H9 (cell line): ENCODE measurements at regions not wholly inside any gene's neighbourhood (a gene's known extent, or its start where the extent isn't known, plus 50 kb on each side); places are given as distances from the start of the nearest gene placed in this dataset.

Experiments used
- DNase-seq: peaks from one replicate; pipeline ENCODE4 v3.0.0-alpha.2; 2017
- H2AFZ ChIP-seq: one replicate; pipeline ENCODE4 v1.6.1; 2013; ENCODE audit warnings: mild to moderate bottlenecking, low read length, control low read depth, moderate library complexity
- H2AK5ac ChIP-seq: 2 replicates; pipeline ENCODE4 v1.6.1; 2013; ENCODE audit warnings: low read length, control low read depth, mixed read lengths; ENCODE audit not compliant: insufficient read length
- H2BK120ac ChIP-seq: one replicate; pipeline ENCODE4 v1.6.1; 2013; ENCODE audit warnings: low read depth, mild to moderate bottlenecking, low read length, control low read depth, inconsistent platforms; ENCODE audit not compliant: poor library complexity, severe bottlenecking
- H2BK12ac ChIP-seq: 2 replicates; pipeline ENCODE4 v1.6.1; 2013; ENCODE audit warnings: low read length, control low read depth, mixed read lengths, low read depth; ENCODE audit not compliant: insufficient read length
- H2BK15ac ChIP-seq: 2 replicates; pipeline ENCODE4 v1.6.1; 2013; ENCODE audit warnings: low read depth, low read length, control low read depth
- H2BK20ac ChIP-seq: one replicate; pipeline ENCODE4 v1.6.1; 2013; ENCODE audit warnings: low read depth, mild to moderate bottlenecking, low read length, control low read depth, inconsistent platforms; ENCODE audit not compliant: poor library complexity, severe bottlenecking
- H2BK5ac ChIP-seq: 2 replicates; pipeline ENCODE4 v1.6.1; 2013; ENCODE audit warnings: low read length, control low read depth, mixed read lengths; ENCODE audit not compliant: insufficient read length
- H3K14ac ChIP-seq: 2 replicates; pipeline ENCODE4 v1.6.1; 2013; ENCODE audit warnings: low read length, control low read depth; ENCODE audit not compliant: insufficient read depth
- H3K18ac ChIP-seq: 2 replicates; pipeline ENCODE4 v1.6.1; 2013; ENCODE audit warnings: low read depth, mild to moderate bottlenecking, mixed read lengths, low read length, control low read depth; ENCODE audit not compliant: insufficient read length
- H3K23ac ChIP-seq: 2 replicates; pipeline ENCODE4 v1.6.1; 2013; ENCODE audit warnings: low read length, control low read depth, mixed read lengths, low read depth; ENCODE audit not compliant: insufficient read length
- H3K23me2 ChIP-seq: 2 replicates; pipeline ENCODE4 v1.6.1; 2013; ENCODE audit warnings: low read depth, mild to moderate bottlenecking, mixed read lengths, low read length, control low read depth; ENCODE audit not compliant: insufficient read length, poor library complexity, severe bottlenecking
- H3K27ac ChIP-seq: 2 replicates; pipeline ENCODE4 v1.5.1; 2013; ENCODE audit warnings: low read length, control low read depth, mixed read lengths, low read depth; ENCODE audit not compliant: insufficient read length
- H3K27me3 ChIP-seq: 2 replicates; pipeline ENCODE4 v1.6.1; 2013; ENCODE audit warnings: low read length, control low read depth, inconsistent platforms; ENCODE audit not compliant: insufficient read depth
- H3K4ac ChIP-seq: 2 replicates; pipeline ENCODE4 v1.6.1; 2013; ENCODE audit warnings: low read depth, mild to moderate bottlenecking, control low read depth, inconsistent platforms, low read length, moderate library complexity
- H3K4me1 ChIP-seq: 2 replicates; pipeline ENCODE4 v1.6.1; 2013; ENCODE audit warnings: low read length, control low read depth, inconsistent platforms; ENCODE audit not compliant: insufficient read depth
- H3K4me2 ChIP-seq: 2 replicates; pipeline ENCODE4 v1.6.1; 2013; ENCODE audit warnings: low read length, control low read depth, mixed read lengths; ENCODE audit not compliant: insufficient read length, insufficient read depth
- H3K56ac ChIP-seq: 2 replicates; pipeline ENCODE4 v1.6.1; 2013; ENCODE audit warnings: low read depth, mild to moderate bottlenecking, mixed read lengths, low read length, control low read depth; ENCODE audit not compliant: insufficient read length
- H3K79me1 ChIP-seq: 2 replicates; pipeline ENCODE4 v1.6.1; 2013; ENCODE audit warnings: low read depth, mild to moderate bottlenecking, moderate library complexity, low read length, control low read depth, inconsistent platforms; ENCODE audit not compliant: insufficient read depth, poor library complexity, severe bottlenecking
- H3K79me2 ChIP-seq: 2 replicates; pipeline ENCODE4 v1.6.1; 2013; ENCODE audit warnings: low read length, control low read depth, inconsistent platforms; ENCODE audit not compliant: insufficient read depth
- H3K9ac ChIP-seq: 2 replicates; pipeline ENCODE4 v1.6.1; 2013; ENCODE audit warnings: low read length, control low read depth, mixed read lengths; ENCODE audit not compliant: insufficient read length; ENCODE audit errors: extremely low read depth
- H3K9me3 ChIP-seq: one replicate; pipeline ENCODE4 v1.6.1; 2013; ENCODE audit warnings: low read depth, low read length, inconsistent platforms; ENCODE audit not compliant: control insufficient read depth
- H3T11ph ChIP-seq: one replicate; pipeline ENCODE4 v1.6.1; 2013; ENCODE audit warnings: mild to moderate bottlenecking, low read length, control low read depth, inconsistent platforms
- H4K20me1 ChIP-seq: one replicate; pipeline ENCODE4 v1.6.1; 2013; ENCODE audit not compliant: control insufficient read depth, insufficient read length, insufficient read depth
- H4K5ac ChIP-seq: 2 replicates; pipeline ENCODE4 v1.6.1; 2013; ENCODE audit warnings: low read depth, mild to moderate bottlenecking, mixed read lengths, low read length, control low read depth; ENCODE audit not compliant: insufficient read length
- H4K8ac ChIP-seq: replicated peaks from 2 replicates; pipeline ENCODE4 v1.6.1; 2013; ENCODE audit warnings: low read length, control low read depth, mixed read lengths, low read depth; ENCODE audit not compliant: insufficient read length
- H4K91ac ChIP-seq: 2 replicates; pipeline ENCODE4 v1.6.1; 2013; ENCODE audit warnings: low read depth, mild to moderate bottlenecking, moderate library complexity, mixed read lengths, low read length, control low read depth; ENCODE audit not compliant: insufficient read length
- H3K27ac Mint-ChIP-seq, 3 experiments: 2 replicates in 2 of 3; 3 replicates in 1 of 3; pipeline ENCODE4 v1.8.0; 2020 to 2021; ENCODE audit warnings: mixed read lengths in 3 of 3, mild to moderate bottlenecking in 1 of 3, moderate library complexity in 1 of 3
- H3K27me3 Mint-ChIP-seq: 2 replicates; pipeline ENCODE4 v1.8.0; 2021; ENCODE audit warnings: low read depth, mild to moderate bottlenecking, moderate library complexity, mixed read lengths
- H3K36me3 Mint-ChIP-seq, 3 experiments: 2 replicates in 2 of 3; 3 replicates in 1 of 3; pipeline ENCODE4 v1.8.0; 2020 to 2021; ENCODE audit warnings: low read depth in 3 of 3, mixed read lengths in 3 of 3; ENCODE audit not compliant: insufficient read depth in 1 of 3
- H3K4me1 Mint-ChIP-seq, 2 experiments: 2 replicates each; pipeline ENCODE4 v1.8.0; 2020; ENCODE audit warnings: mixed read lengths in 2 of 2
- H3K4me3 Mint-ChIP-seq, 2 experiments: 2 replicates in 1 of 2; 3 replicates in 1 of 2; pipeline ENCODE4 v1.8.0; 2020 to 2021; ENCODE audit warnings: mild to moderate bottlenecking in 2 of 2, mixed read lengths in 2 of 2, moderate library complexity in 1 of 2
- H3K9me3 Mint-ChIP-seq, 2 experiments: 2 replicates in 1 of 2; 3 replicates in 1 of 2; pipeline ENCODE4 v1.8.0; 2020; ENCODE audit warnings: mild to moderate bottlenecking in 2 of 2, mixed read lengths in 2 of 2, moderate library complexity in 1 of 2
- WGBS: extraction: QIAGEN DNeasy Blood & Tissue Kit; methylation state at CpG from one replicate; pipeline ENCODE4 v1.1.7; 2013; ENCODE audit warnings: missing lambda C conversion rate, low lambda C conversion rate, mixed read lengths; ENCODE audit not compliant: insufficient read length; ENCODE audit errors: extremely low coverage; 5-methylcytosine and 5-hydroxymethylcytosine counted together
- TF ChIP-seq, protein P1 (sequence below): fragments of 200-600 bp; sonication (generic); conservative IDR thresholded peaks from 3 replicates; pipeline ENCODE4 v1.8.0; 2021; ENCODE audit warnings: antibody characterized with exemption, mild to moderate bottlenecking

GRCh38 chr4:137156054-137156453 is 376.2 kb downstream of the PCDH18 start:
- no peak overlapping the region for H3K4ac ChIP-seq
- no peaks in the 10 kb centered on the region for H3K79me1 ChIP-seq
- Mint-ChIP-seq H3K9me3 (no peaks in the 10 kb centered on the region; a peak in 1 of 5 replicates), H3K36me3 (no peaks in the 10 kb centered on the region), H3K4me1 (no peaks in the 10 kb centered on the region), H3K4me3 (no peak overlapping the region), H3K27me3 (no peaks in the 10 kb centered on the region), H3K27ac (no peak overlapping the region)
- H3K79me2 ChIP-seq = no peaks in the 10 kb centered on the region
- H2BK12ac ChIP-seq = no peak overlapping the region
- no peak overlapping the region for H3K23ac ChIP-seq
- no peak overlapping the region for H3K9ac ChIP-seq
- H2AK5ac ChIP-seq = no peak overlapping the region
- H3T11ph ChIP-seq = no peak overlapping the region
- H2AFZ ChIP-seq = no peak overlapping the region
- no peaks in the 10 kb centered on the region for H3K27me3 ChIP-seq
- H3K4me2 ChIP-seq = no peak overlapping the region
- no CpG with 5 or more reads among the region's 1 CpG for WGBS
- H3K4me1 ChIP-seq = no peaks in the 10 kb centered on the region
- no peak overlapping the region for H3K14ac ChIP-seq
- H2BK20ac ChIP-seq = no peak overlapping the region
- H4K5ac ChIP-seq = no peak overlapping the region
- no peak overlapping the region for H3K56ac ChIP-seq
- H3K27ac ChIP-seq = no peak overlapping the region
- H3K18ac ChIP-seq = no peak overlapping the region
- TF ChIP-seq, protein P1, sequence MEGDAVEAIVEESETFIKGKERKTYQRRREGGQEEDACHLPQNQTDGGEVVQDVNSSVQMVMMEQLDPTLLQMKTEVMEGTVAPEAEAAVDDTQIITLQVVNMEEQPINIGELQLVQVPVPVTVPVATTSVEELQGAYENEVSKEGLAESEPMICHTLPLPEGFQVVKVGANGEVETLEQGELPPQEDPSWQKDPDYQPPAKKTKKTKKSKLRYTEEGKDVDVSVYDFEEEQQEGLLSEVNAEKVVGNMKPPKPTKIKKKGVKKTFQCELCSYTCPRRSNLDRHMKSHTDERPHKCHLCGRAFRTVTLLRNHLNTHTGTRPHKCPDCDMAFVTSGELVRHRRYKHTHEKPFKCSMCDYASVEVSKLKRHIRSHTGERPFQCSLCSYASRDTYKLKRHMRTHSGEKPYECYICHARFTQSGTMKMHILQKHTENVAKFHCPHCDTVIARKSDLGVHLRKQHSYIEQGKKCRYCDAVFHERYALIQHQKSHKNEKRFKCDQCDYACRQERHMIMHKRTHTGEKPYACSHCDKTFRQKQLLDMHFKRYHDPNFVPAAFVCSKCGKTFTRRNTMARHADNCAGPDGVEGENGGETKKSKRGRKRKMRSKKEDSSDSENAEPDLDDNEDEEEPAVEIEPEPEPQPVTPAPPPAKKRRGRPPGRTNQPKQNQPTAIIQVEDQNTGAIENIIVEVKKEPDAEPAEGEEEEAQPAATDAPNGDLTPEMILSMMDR = no peak
- H4K91ac ChIP-seq = no peak overlapping the region
- no peak overlapping the region for H4K8ac ChIP-seq
- H2BK5ac ChIP-seq = no peak overlapping the region
- no peaks in the 10 kb centered on the region for H4K20me1 ChIP-seq
- no peak overlapping the region for H2BK120ac ChIP-seq
- H3K23me2 ChIP-seq = no peaks in the 10 kb centered on the region
- no peaks in the 10 kb centered on the region for H3K9me3 ChIP-seq
- no peak overlapping the region for H2BK15ac ChIP-seq
- no peak for DNase-seq
